ENCODE measurements at regions not wholly inside any gene's neighbourhood (a gene's known extent, or its start where the extent isn't known, plus 50 kb on each side); places are given as distances from the start of the nearest gene placed in this dataset.

DNA sequence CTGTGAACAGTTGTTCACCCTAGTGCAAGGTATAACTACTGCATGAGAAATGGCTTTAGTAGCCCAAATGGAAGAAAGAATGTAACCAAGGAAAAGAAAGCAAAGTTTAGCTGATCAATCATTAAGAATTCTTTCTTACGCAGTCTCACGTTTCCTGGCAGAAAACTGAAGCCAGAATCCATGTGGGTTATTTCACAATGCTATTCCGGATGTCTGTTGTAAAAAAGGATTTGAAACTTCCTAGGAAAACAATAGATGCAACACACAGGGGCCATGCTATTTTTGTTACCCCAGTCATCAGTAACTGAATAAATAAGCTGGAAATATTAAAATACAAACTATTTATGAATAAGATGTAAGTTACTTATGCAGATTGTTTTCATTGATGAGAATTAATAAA is 802.5 kb downstream of the CDH8 start:
- TF ChIP-seq, protein P1, sequence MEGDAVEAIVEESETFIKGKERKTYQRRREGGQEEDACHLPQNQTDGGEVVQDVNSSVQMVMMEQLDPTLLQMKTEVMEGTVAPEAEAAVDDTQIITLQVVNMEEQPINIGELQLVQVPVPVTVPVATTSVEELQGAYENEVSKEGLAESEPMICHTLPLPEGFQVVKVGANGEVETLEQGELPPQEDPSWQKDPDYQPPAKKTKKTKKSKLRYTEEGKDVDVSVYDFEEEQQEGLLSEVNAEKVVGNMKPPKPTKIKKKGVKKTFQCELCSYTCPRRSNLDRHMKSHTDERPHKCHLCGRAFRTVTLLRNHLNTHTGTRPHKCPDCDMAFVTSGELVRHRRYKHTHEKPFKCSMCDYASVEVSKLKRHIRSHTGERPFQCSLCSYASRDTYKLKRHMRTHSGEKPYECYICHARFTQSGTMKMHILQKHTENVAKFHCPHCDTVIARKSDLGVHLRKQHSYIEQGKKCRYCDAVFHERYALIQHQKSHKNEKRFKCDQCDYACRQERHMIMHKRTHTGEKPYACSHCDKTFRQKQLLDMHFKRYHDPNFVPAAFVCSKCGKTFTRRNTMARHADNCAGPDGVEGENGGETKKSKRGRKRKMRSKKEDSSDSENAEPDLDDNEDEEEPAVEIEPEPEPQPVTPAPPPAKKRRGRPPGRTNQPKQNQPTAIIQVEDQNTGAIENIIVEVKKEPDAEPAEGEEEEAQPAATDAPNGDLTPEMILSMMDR (IDR thresholded peaks at IDR 0.05; ENCODE audit: poor library complexity, severe bottlenecking) = no peak
- no peak for TF ChIP-seq POLR2AphosphoS5 (IDR thresholded peaks at IDR 0.05)
- no peak for TF ChIP-seq TAF1 (IDR thresholded peaks at IDR 0.05; ENCODE audit: low read depth)
- TF ChIP-seq RAD21 (conservative IDR thresholded peaks at IDR 0.05) = no peak
- TF ChIP-seq, protein P2, sequence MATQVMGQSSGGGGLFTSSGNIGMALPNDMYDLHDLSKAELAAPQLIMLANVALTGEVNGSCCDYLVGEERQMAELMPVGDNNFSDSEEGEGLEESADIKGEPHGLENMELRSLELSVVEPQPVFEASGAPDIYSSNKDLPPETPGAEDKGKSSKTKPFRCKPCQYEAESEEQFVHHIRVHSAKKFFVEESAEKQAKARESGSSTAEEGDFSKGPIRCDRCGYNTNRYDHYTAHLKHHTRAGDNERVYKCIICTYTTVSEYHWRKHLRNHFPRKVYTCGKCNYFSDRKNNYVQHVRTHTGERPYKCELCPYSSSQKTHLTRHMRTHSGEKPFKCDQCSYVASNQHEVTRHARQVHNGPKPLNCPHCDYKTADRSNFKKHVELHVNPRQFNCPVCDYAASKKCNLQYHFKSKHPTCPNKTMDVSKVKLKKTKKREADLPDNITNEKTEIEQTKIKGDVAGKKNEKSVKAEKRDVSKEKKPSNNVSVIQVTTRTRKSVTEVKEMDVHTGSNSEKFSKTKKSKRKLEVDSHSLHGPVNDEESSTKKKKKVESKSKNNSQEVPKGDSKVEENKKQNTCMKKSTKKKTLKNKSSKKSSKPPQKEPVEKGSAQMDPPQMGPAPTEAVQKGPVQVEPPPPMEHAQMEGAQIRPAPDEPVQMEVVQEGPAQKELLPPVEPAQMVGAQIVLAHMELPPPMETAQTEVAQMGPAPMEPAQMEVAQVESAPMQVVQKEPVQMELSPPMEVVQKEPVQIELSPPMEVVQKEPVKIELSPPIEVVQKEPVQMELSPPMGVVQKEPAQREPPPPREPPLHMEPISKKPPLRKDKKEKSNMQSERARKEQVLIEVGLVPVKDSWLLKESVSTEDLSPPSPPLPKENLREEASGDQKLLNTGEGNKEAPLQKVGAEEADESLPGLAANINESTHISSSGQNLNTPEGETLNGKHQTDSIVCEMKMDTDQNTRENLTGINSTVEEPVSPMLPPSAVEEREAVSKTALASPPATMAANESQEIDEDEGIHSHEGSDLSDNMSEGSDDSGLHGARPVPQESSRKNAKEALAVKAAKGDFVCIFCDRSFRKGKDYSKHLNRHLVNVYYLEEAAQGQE (IDR thresholded peaks at IDR 0.05; ENCODE audit: borderline replicate concordance) = no peak
- no peak for TF ChIP-seq SMC3 (conservative IDR thresholded peaks at IDR 0.05; ENCODE audit: poor library complexity)
- TF ChIP-seq EP300 (conservative IDR thresholded peaks at IDR 0.05; ENCODE audit: poor library complexity, severe bottlenecking) = no peak
- no peak for TF ChIP-seq EZH2 (IDR thresholded peaks at IDR 0.05; ENCODE audit: borderline replicate concordance, insufficient read depth, low read length, poor library complexity, severe bottlenecking)
- TF ChIP-seq MXI1 (conservative IDR thresholded peaks at IDR 0.05; ENCODE audit: poor library complexity, severe bottlenecking) = no peak

All from neural cell (in vitro differentiated cells).